Colon (tissue), 2 donors: ENCODE measurements at regions not wholly inside any gene's neighbourhood (a gene's known extent, or its start where the extent isn't known, plus 50 kb on each side); places are given as distances from the start of the nearest gene placed in this dataset.

Experiments
- FAIRE-seq: peaks from 2 replicates; lab custom pipeline; 2012; peaks lifted over from hg19 to GRCh38; lab: Jason Lieb, UNC
- donor health status: control.
- donor health status: control.

DNA sequence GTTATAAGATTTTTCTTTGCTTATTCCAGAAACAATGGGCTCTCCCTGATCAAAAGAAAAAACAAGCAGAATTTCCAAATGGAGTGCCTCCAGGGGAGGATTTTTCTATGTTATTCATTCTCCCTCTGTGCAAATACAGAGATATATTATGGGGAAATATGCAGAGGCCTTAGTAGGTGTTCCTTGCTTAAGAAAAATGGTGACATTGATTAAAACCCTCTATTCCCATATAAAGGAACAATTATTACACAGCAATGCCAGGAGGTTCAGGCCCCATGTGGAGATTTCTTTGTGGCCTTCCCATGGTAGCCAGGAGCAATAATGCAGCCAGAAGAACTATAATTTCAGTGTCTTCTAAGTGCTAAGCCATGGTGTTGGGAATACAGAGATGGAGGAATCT lies 255.9 kb upstream of the CXCR4 start:
- no peak for FAIRE-seq

- FAIRE-seq = no peak
Observed at GRCh38 chr2:136373029-136373428, 255.1 kb upstream of the CXCR4 start.

DNA sequence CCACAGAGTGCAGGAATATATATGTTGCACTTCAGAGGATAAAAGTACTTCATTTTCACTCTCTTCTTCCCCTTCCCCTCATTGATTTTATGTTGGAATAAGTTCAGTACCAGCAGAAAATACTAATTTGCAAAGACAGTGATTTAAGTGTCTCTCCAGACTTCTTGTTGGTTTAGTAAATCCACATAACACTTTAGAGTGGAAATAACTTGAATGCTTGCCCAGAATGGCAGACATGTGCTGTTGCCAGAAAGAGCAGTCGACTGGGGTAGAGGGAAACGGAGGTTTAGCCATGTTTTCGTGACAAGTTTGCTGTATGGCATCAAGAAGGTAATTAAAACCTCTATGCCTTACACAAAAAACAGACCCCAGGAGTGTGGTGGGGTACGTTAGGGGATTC lies 246.0 kb upstream of the CXCR4 start:
- FAIRE-seq = no peak

DNA sequence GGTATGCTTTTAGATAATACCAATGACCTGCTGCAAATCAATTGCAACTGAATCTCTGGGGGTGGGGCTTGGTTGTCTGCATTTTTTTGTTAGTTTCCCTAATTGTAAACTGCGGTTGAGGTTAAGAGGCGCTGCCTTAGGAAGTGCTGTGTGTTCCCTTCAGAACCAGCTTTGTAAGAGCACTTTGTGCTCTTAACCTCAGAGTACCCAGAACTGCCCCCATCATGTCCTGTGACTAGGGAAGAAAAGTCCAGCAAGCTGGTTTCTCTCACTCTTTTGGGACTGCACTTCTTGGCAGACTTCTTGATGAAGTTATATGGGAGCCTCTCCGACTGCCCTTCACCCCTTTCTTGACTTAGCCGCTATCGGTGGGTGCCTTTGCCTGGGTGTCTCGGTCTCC lies 245.5 kb upstream of the CXCR4 start:
- no peak for FAIRE-seq

- no peak for FAIRE-seq
Observed at GRCh38 chr2:136362676-136363390, 244.9 kb upstream of the CXCR4 start.

DNA sequence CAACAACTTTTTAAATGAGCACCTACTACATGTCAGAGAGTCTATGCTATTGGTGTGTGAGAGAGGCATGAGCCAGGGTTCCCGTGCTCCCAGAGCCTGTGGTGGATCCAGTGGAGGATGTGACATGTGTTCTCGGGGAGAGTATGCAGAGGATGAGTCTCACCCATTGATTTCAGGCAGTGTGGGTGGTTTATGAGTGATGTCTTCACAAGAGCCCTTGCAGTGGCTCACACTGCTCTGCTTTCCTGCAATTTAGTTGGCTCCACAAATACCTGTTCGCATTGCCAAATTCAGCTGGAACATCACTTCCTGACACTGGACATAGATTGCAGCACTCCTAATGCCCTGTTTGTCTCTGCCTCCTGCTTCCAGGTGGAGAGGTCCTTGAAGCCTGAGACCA lies 243.6 kb upstream of the CXCR4 start:
- FAIRE-seq = no peak

DNA sequence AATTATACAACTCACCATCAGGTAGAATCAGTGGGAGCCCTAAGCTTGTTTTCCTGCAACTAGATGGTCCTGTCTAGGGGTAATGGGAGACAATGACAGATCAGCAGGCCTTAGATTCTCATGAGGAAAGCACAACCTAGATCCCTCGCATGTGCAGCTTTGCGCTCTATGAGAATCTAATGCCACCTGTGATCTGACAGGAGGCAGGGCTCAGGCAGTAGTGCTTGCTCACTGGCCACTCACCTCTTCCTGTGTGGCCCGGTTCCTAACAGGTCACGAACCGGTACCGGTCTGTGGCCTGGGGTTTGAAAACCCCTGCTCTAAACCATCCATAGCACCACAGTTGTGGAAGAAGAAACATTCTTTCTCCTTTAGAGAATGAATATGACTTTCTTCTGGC lies 242.8 kb upstream of the CXCR4 start:
- no peak for FAIRE-seq

DNA sequence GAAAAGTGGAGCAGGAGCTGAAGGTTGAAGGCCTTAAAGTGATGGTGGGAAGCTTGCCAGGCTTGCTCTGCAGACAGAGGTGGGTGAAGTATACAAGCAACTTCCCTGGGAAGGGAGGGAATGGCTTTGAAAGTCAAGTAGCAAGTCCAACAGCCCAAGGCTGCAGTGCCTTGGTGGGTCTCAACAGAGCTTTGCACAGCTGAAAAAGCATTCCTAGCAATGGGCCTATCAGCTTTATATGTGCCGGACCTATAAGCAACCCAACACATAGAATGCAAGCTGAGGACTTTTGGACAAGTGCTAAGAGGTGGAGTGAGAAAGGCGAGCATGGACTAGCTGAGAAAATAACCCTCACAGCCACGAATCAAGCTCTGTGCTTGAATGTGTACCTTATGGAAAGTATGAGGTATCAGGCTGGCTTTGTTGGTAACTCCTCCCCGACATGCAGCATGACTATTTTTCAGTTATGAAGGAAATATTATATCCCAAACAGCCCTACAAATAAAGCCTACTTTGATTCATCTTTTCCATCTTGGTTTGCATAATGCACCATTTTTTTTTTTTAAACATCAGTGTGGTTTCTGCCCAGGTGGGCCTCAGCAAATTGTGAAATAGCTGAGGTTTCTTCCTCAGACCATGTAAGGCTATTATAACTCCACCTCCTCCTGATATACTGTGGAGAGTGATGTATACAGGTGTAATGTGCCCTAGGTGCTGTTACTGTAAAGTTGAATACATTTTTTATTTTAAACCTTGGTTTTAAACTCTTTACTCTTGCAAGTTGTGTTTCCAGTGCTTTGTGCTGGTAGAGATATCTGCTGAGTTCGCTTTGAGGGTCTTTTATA lies 241.4 kb upstream of the CXCR4 start:
- FAIRE-seq = no peak

DNA sequence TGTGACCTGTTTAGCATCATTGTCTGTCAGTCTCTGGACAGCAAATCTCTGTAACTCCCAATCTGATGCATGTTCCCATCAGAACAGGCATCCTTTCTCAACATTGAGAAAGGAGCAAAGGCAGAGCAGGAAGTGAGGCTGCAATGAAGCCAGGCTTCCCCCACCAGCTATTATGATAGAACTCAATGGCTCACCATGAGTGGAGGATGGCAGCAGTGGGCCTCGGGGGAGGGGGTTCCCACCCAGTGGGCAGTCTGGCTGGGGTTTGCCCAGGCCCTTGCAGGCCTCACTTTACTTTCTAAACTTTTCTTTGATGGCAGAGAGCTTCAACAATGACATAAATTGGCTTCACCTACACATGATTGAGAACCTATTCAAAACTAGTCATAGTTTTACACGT lies 240.6 kb upstream of the CXCR4 start:
- no peak for FAIRE-seq

DNA sequence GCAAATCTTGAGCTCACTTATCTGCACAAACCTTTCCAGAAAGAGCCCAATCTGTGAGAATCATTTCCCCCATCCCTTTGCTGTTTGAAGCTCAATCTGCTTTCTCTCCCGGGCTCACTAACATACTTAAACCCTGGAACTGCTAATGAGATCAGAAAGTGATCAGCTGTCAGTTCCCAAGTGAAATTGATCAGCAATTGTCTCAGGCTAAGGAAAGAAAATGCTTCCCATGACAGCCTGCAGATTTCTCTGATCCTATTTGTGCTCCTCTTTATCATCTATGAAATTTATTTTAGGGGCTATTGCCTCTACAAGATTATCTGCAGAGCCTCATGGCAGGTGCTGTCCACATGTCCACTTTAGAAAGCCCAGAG lies 239.0 kb upstream of the CXCR4 start:
- FAIRE-seq = no peak

GRCh38 chr2:136356125-136357006 lies 238.4 kb upstream of the CXCR4 start:
- FAIRE-seq = no peak

- FAIRE-seq = no peak
Observed at GRCh38 chr2:136351684-136352083, 233.7 kb upstream of the CXCR4 start.

DNA sequence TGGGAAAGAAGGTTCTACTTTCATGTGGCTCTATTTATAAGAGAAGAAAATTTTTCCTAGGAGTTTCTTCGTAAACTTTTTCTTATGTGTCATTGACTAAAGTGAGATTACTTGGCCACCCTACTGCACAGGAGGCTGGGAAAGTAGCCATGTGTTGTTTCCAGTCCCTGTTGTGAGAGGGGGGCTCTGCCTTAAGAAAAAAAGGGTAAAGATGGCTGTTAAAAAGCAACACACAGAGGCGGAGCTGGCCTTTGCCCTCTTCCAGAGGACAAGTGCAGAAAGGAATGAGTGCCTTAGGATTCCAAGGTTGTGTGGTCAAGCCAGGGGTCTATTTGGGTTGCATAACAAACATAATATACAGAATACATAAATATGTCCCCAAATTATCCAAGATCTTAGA lies 230.0 kb upstream of the CXCR4 start:
- no peak for FAIRE-seq

DNA sequence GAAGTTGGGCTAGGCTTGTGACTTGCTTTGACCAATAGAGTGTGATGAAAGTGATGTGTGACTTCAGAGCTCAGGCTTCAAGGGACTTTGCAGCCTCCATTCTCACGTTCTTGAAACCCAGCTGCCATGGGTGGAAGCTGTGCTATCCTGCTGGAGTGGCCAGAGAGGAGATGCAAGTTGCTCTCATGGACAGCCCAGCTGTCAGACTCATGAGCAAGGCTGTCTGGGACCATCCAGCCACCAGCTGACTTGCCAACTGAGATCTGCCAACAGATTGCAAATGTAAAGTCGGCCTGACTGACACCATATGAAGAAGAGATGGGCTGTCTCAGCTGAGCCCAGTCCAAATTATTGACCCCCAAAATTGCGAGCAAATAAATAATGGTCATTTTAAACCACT lies 226.4 kb upstream of the CXCR4 start:
- no peak for FAIRE-seq

GRCh38 chr2:136342138-136342537 lies 224.2 kb upstream of the CXCR4 start:
- FAIRE-seq = no peak

DNA sequence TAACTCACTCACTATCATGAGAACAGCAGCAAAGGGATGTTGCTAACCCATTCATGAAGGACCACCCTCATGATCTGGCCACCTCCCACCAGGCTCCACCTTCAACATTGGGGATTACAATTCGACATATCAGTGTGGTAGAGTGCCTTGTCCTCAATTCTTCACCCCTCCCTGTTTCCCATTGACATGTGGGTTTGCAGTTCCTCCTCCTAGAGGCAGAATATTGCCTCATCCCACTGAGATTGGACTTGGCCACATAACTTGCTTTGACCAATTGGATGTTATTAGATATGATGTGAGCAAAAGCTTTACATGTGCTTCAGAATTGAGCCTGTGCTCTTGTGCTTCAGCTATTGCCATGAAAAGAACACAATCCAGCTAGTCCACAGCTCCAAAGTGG lies 217.0 kb upstream of the CXCR4 start:
- FAIRE-seq = no peak

- FAIRE-seq = no peak
Observed at GRCh38 chr2:136332436-136333095, 214.6 kb upstream of the CXCR4 start.

DNA sequence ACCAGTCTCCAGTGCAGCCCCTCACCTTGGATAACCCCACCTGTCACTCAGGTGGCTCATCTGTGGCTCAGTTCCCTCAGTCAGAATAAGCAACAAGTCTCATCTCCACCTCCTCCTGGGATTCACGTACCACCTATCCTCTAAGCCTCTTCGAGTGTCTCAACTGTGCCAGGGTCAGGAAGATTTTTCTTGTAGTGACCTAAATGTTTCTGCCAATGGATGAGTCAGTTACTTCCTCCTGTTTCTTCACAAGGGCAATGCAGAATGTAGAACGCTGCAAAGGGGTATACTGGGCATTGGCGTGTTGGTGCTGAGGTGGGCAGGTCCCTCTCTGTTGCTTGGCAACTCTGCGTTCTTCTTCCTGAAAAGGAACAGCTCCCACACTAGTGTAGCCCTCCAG lies 213.3 kb upstream of the CXCR4 start:
- no peak for FAIRE-seq

DNA sequence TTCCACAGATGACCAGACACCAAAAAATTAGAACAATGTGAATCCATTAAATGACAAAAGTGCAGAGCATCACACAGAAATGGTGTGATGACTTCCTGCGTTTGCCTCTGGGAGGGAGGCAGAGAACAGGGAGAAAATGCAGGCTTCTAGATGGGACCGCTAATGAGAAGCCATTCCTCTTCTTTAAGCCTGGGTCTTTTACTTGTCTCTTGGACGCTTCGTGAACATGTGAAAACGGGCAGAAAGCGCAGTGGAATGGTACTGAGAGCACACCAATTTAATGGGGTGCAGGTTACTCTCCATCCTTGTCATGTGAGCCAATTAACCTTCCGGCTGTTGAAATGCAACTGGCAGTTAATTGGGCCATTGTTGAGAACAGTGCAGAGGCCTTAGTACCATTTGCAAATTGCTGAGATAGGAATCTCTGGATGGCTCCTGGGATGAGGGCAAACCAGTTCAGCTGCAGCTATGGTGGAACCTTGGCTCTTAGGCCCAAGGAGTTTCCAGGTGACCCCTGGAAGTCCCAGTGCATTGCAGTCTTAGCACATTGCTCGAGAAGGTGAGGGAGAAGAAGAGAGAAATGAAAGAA lies 210.4 kb upstream of the CXCR4 start:
- no peak for FAIRE-seq

DNA sequence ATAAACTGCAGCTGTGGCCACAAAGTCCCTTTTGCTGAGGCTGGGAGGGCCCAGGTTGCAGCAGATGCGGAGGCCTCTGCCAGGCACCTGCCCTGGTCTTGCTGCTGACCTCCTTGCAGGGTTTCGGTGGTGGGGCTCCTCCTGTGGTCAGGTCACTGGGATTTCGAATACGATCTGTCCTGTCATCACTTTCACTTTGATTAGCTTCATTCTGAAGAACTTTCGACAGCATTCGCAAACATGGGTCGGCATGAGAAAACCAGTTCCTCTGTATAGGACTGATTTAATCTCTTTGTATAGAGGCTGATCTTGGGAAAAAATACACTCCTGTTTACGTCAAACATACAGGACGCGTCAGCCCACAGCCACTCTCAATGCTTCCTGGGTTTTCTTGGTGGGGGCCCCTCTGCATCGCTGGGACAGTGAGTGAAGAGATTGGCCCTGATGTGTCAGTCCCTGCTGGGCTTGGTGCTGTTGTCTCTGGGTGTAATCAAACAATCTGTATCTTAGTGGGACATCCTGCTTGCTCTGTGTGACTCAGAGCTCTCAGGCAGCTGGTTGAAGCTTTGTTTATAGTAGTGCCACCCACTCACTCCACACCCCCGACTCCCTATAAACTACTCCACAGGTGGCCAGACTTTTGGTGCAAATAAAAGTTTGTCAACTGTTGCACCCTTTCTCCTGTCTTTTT lies 209.4 kb upstream of the CXCR4 start:
- no peak for FAIRE-seq

- FAIRE-seq = no peak
Observed at GRCh38 chr2:136325844-136326331, 207.9 kb upstream of the CXCR4 start.
